H1 (cell line): ENCODE measurements at regions not wholly inside any gene's neighbourhood (a gene's known extent, or its start where the extent isn't known, plus 50 kb on each side); places are given as distances from the start of the nearest gene placed in this dataset.

Experiments
- CTCF ChIA-PET: fragments of 300-600 bp; sonication (Branson Sonifier 250); formaldehyde crosslinking; loops from one replicate; lab custom pipeline; 2021; ENCODE audit not compliant: partially characterized antibody; lab: Charles Lee
- POLR2A ChIA-PET: fragments of 300-600 bp; sonication (Branson Sonifier 250); formaldehyde crosslinking; loops from one replicate; lab custom pipeline; 2021; ENCODE audit warnings: inconsistent platforms; ENCODE audit not compliant: partially characterized antibody; lab: Charles Lee
- DNase-seq, 2 experiments: peaks; one replicate each; pipeline versions ENCODE4 v3.0.0 to v3.0.0-alpha.2; 2010 to 2022; ENCODE audit warnings: low spot score in 2 of 2, low read depth in 1 of 2, mixed read lengths in 1 of 2
- FAIRE-seq: peaks from 2 replicates; lab custom pipeline; 2011; peaks lifted over from hg19 to GRCh38; lab: Jason Lieb, UNC
- H2AFZ ChIP-seq: 2 replicates; pipeline ENCODE4 v1.8.1; 2012; ENCODE audit warnings: low read length, inconsistent platforms
- H2AK5ac ChIP-seq: 2 replicates; pipeline ENCODE4 v1.6.1; 2013; ENCODE audit warnings: low read depth, low read length
- H2BK120ac ChIP-seq: replicated peaks from 2 replicates; pipeline ENCODE3; 2013; ENCODE audit warnings: low read depth, low read length, inconsistent platforms
- H2BK12ac ChIP-seq: 2 replicates; pipeline ENCODE4 v1.6.1; 2013; ENCODE audit warnings: low read depth, low read length
- H2BK15ac ChIP-seq: 2 replicates; pipeline ENCODE4 v1.6.1; 2013; ENCODE audit warnings: low read length
- H2BK20ac ChIP-seq: 2 replicates; pipeline ENCODE4 v1.6.1; 2013; ENCODE audit warnings: low read length
- H2BK5ac ChIP-seq: 2 replicates; pipeline ENCODE4 v1.6.1; 2013; ENCODE audit warnings: low read depth, low read length
- H3K14ac ChIP-seq: 2 replicates; pipeline ENCODE4 v1.6.1; 2013; ENCODE audit warnings: inconsistent platforms; ENCODE audit not compliant: insufficient read length
- H3K18ac ChIP-seq: 2 replicates; pipeline ENCODE4 v1.6.1; 2013; ENCODE audit warnings: low read length; ENCODE audit errors: extremely low read depth
- H3K23ac ChIP-seq: 2 replicates; pipeline ENCODE4 v1.6.1; 2013; ENCODE audit warnings: inconsistent platforms; ENCODE audit not compliant: insufficient read length
- H3K23me2 ChIP-seq: 2 replicates; pipeline ENCODE4 v1.6.1; 2013; ENCODE audit warnings: low read depth, low read length
- H3K27ac ChIP-seq: 2 replicates; pipeline ENCODE4 v1.6.1; 2011; ENCODE audit warnings: low read depth, low read length, inconsistent platforms
- H3K27me3 ChIP-seq, 4 experiments: replicated peaks in 1 of 4; 1 replicate in 1 of 4; 2 replicates in 3 of 4; pipeline versions ENCODE4 v1.6.1 to v1.8.1; 2011 to 2013; ENCODE audit warnings: low read length in 3 of 4, mild to moderate bottlenecking in 3 of 4, inconsistent platforms in 2 of 4, mixed read lengths in 2 of 4, moderate library complexity in 1 of 4; ENCODE audit not compliant: control insufficient read depth in 3 of 4, insufficient read depth in 3 of 4; ENCODE audit errors: extremely low read depth in 1 of 4
- H3K36me3 ChIP-seq, 4 experiments: 2 replicates each; pipeline versions ENCODE4 v1.6.1 to v1.8.1; 2011 to 2013; ENCODE audit warnings: mild to moderate bottlenecking in 4 of 4, low read length in 3 of 4, moderate library complexity in 2 of 4, control low read depth in 1 of 4, inconsistent platforms in 1 of 4; ENCODE audit not compliant: insufficient read depth in 4 of 4, control insufficient read depth in 2 of 4
- H3K4ac ChIP-seq: replicated peaks from 2 replicates; pipeline ENCODE3; 2013; ENCODE audit warnings: low read length, low read depth, mixed read lengths, inconsistent platforms; ENCODE audit not compliant: insufficient read length
- H3K4me1 ChIP-seq, 4 experiments: replicated peaks in 1 of 4; 1 replicate in 1 of 4; 2 replicates in 3 of 4; pipeline versions ENCODE4 v1.6.1 to v1.8.1; 2011 to 2013; ENCODE audit warnings: low read length in 3 of 4, inconsistent platforms in 2 of 4, mixed read lengths in 1 of 4; ENCODE audit not compliant: insufficient read depth in 4 of 4, control insufficient read depth in 3 of 4
- H3K4me2 ChIP-seq, 2 experiments: 2 replicates each; pipeline versions ENCODE4 v1.6.1 to v1.8.1; 2011 to 2013; ENCODE audit warnings: low read depth in 2 of 2, low read length in 2 of 2, control low read depth in 1 of 2, inconsistent platforms in 1 of 2, mild to moderate bottlenecking in 1 of 2; ENCODE audit not compliant: insufficient read depth in 1 of 2
- H3K4me3 ChIP-seq, 4 experiments: fragments of 200-600, 300-600 bp in 1 of 4; sonication (generic), shearing (Covaris generic), sonication (Bioruptor Twin) in 1 of 4; 2 replicates each; pipeline versions ENCODE4 v1.5.1 to v1.8.1; 2011 to 2016; ENCODE audit warnings: low read length in 4 of 4, low read depth in 3 of 4, control low read depth in 2 of 4, inconsistent platforms in 2 of 4, mild to moderate bottlenecking in 2 of 4, mixed read lengths in 1 of 4, moderate library complexity in 1 of 4; ENCODE audit not compliant: insufficient read depth in 2 of 4; ENCODE audit errors: extremely low read depth in 1 of 4
- H3K56ac ChIP-seq: replicated peaks from 2 replicates; pipeline ENCODE3; 2013; ENCODE audit warnings: low read depth, mild to moderate bottlenecking, mixed read lengths, low read length, inconsistent platforms; ENCODE audit not compliant: insufficient read length
- H3K79me1 ChIP-seq: 2 replicates; pipeline ENCODE4 v1.6.1; 2013; ENCODE audit warnings: low read depth, low read length, control low read depth
- H3K79me2 ChIP-seq, 2 experiments: 2 replicates each; pipeline versions ENCODE4 v1.6.1 to v1.8.1; 2012 to 2013; ENCODE audit warnings: low read length in 2 of 2, mild to moderate bottlenecking in 2 of 2, inconsistent platforms in 1 of 2; ENCODE audit not compliant: insufficient read depth in 2 of 2, control insufficient read depth in 1 of 2
- H3K9ac ChIP-seq, 4 experiments: replicated peaks in 1 of 4; 1 replicate in 1 of 4; 2 replicates in 3 of 4; pipeline versions ENCODE4 v1.6.1 to v1.8.1; 2011 to 2013; ENCODE audit warnings: low read depth in 3 of 4, low read length in 3 of 4, control low read depth in 2 of 4, mild to moderate bottlenecking in 2 of 4, moderate library complexity in 2 of 4, inconsistent platforms in 1 of 4; ENCODE audit errors: extremely low read depth in 1 of 4
- H3K9me3 ChIP-seq, 2 experiments: 2 replicates each; pipeline versions ENCODE4 v1.6.1 to v1.8.1; 2012 to 2013; ENCODE audit warnings: mild to moderate bottlenecking in 2 of 2, moderate library complexity in 2 of 2, control low read depth in 1 of 2, inconsistent platforms in 1 of 2, low read depth in 1 of 2, low read length in 1 of 2, mixed read lengths in 1 of 2; ENCODE audit not compliant: insufficient read depth in 2 of 2
- H4K20me1 ChIP-seq, 2 experiments: replicated peaks in 1 of 2; 2 replicates each; pipeline versions ENCODE3 to v1.8.1; 2011 to 2013; ENCODE audit warnings: inconsistent platforms in 2 of 2, low read length in 2 of 2, mild to moderate bottlenecking in 1 of 2; ENCODE audit not compliant: insufficient read depth in 2 of 2, control insufficient read depth in 1 of 2
- H4K5ac ChIP-seq: 2 replicates; pipeline ENCODE4 v1.6.1; 2013; ENCODE audit warnings: low read length, low read depth, mixed read lengths, inconsistent platforms; ENCODE audit not compliant: insufficient read length
- H4K8ac ChIP-seq: 2 replicates; pipeline ENCODE4 v1.8.0; 2013; ENCODE audit warnings: mild to moderate bottlenecking, moderate library complexity, low read length, inconsistent platforms; ENCODE audit not compliant: insufficient read depth; ENCODE audit errors: extremely low read depth
- H4K91ac ChIP-seq: replicated peaks from 2 replicates; pipeline ENCODE3; 2013; ENCODE audit warnings: low read length, mixed read lengths, inconsistent platforms; ENCODE audit not compliant: insufficient read length
- SAP30 ChIP-seq: fragments of 300-600 bp; sonication (generic); IDR thresholded peaks from 2 replicates; pipeline ENCODE4 v1.7.1; 2012; ENCODE audit warnings: low read length, moderate library complexity, mild to moderate bottlenecking, inconsistent platforms; ENCODE audit not compliant: insufficient read depth, insufficient replicate concordance
- WGBS, 2 experiments: shearing (Covaris generic) in 1 of 2; methylation state at CpG; one replicate each; pipeline versions ENCODE4 v1.1.6 to v1.1.7; 2013 to 2015; ENCODE audit warnings: low lambda C conversion rate in 2 of 2, mixed read lengths in 2 of 2, inconsistent platforms in 1 of 2, low coverage in 1 of 2, missing lambda C conversion rate in 1 of 2; ENCODE audit not compliant: insufficient replicate concordance in 2 of 2, insufficient coverage in 1 of 2, insufficient read length in 1 of 2; ENCODE audit errors: extremely low coverage in 1 of 2, missing lambda C conversion rate in 1 of 2; 5-methylcytosine and 5-hydroxymethylcytosine counted together
- TF ChIP-seq, protein P1 (sequence below): IDR thresholded peaks from 2 replicates; pipeline ENCODE4 v1.6.1; 2012; ENCODE audit warnings: low read length, inconsistent platforms

DNA sequence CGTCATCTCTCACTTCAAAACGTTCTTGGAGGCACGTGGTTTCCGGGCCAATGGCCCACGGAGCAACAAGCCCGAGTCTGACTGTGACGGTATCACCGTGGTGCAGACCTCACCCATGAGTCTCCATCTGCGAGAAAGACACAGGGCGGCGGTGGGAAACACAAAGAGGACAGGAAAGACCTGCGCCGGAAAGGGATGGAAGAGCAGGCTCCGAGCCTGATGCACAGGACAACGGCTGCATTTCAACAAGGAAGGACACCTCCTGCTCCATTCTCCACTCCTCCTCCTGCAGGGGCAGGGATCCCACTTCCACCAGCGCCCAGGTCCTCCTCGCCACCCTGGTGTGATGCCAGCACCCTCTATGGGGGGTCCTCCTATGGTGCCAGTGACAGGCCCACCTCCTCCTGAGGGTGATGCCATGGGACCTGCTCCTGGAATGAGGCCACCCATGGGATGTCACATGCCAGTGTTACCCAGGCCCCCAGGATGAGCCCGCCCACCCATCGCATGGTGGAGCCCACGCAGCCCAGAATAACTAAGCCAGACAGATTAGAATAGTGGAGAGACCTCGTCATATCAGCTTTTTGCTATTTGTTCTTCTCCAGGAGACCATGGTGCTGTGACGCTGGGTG, 73.0 kb upstream of the PCSK6 start:
- ChIA-PET CTCF (no interaction called here), POLR2A (no interaction called here)
- FAIRE-seq = no peak
- H3K27ac ChIP-seq = no peak overlapping the region
- H4K8ac ChIP-seq = no peak overlapping the region
- H3K36me3 ChIP-seq = no peaks in the 10 kb centered on the region
- no peak overlapping the region for H4K5ac ChIP-seq
- H2BK5ac ChIP-seq = no peak overlapping the region
- H3K4ac ChIP-seq = no peak overlapping the region
- H3K4me2 ChIP-seq = no peak overlapping the region
- no peak overlapping the region for H3K14ac ChIP-seq
- H2BK12ac ChIP-seq = no peak overlapping the region
- H4K20me1 ChIP-seq = no peaks in the 10 kb centered on the region
- H4K91ac ChIP-seq = no peak overlapping the region
- H3K9me3 ChIP-seq = no peaks in the 10 kb centered on the region
- no peak overlapping the region for H2AK5ac ChIP-seq
- no peak overlapping the region for H3K56ac ChIP-seq
- no peak overlapping the region for H3K9ac ChIP-seq
- H3K18ac ChIP-seq = no peak overlapping the region
- no peak overlapping the region for H2BK20ac ChIP-seq
- DNase-seq = peak in 1 of 2 experiments; percentile 23
- H2BK15ac ChIP-seq = no peak overlapping the region
- no peaks in the 10 kb centered on the region for H3K79me1 ChIP-seq
- no peak overlapping the region for H2AFZ ChIP-seq
- no peaks in the 10 kb centered on the region for H3K4me1 ChIP-seq
- H3K23me2 ChIP-seq = no peaks in the 10 kb centered on the region
- H3K4me3 ChIP-seq = no peak overlapping the region
- 87% methylated on average over 21 of the region's 22 CpGs; no CpG with 5 or more reads in 1 of the 2 experiments for WGBS, 2 experiments
- no peaks in the 10 kb centered on the region for H3K79me2 ChIP-seq
- no peak for TF ChIP-seq SAP30
- TF ChIP-seq, protein P1, sequence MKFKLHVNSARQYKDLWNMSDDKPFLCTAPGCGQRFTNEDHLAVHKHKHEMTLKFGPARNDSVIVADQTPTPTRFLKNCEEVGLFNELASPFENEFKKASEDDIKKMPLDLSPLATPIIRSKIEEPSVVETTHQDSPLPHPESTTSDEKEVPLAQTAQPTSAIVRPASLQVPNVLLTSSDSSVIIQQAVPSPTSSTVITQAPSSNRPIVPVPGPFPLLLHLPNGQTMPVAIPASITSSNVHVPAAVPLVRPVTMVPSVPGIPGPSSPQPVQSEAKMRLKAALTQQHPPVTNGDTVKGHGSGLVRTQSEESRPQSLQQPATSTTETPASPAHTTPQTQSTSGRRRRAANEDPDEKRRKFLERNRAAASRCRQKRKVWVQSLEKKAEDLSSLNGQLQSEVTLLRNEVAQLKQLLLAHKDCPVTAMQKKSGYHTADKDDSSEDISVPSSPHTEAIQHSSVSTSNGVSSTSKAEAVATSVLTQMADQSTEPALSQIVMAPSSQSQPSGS = no peak
- H2BK120ac ChIP-seq = no peak overlapping the region
- H3K23ac ChIP-seq = no peak overlapping the region
- H3K27me3 ChIP-seq = peaks cover 0 to 3% (median 0%) of the 10 kb centered on the region in 4 experiments; a peak in 1 of 7 replicates
